NCI-H1694 treated with DMSO at 0.1 percent for 48 hours (cell line): ENCODE measurements at regions not wholly inside any gene's neighbourhood (a gene's known extent, or its start where the extent isn't known, plus 50 kb on each side); places are given as distances from the start of the nearest gene placed in this dataset.
"Not testable (repeated sequence)": the region's sequence is repeated elsewhere in the genome, so short reads cannot be mapped to it uniquely, and the experiment has no call there.

ENCODE experiments used
- DNase-seq: peaks from one replicate; lab custom pipeline; 2025; lab: John Stamatoyannopoulos, UW

GRCh38 chr6:78666764-78667163 lies 200.6 kb upstream of the IRAK1BP1 start:
- DNase-seq = no peak

- no peak for DNase-seq
These were observed 197.2 kb upstream of the IRAK1BP1 start for GRCh38 chr6:78670156-78670555.

DNA sequence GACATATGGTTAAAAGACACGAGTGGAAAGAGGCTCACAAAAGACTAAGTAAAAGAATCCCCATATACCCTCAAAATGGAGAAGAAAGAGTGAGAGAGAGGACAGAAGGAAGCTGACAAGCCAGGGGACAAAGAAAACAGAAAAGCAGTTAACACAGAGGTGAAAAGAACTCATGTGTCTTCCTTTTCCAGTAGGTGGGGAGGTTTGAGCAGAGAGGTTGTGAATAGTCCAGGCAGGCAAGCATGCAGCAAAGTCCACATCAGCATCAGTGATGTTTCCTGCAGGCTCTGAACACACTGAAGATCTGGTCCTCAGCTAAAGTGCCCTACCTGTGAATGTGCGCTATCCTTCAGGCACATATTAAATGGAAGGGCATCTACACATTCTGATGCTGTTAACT lies 196.5 kb upstream of the IRAK1BP1 start:
- DNase-seq = no peak

- DNase-seq = not testable (repeated sequence)
These were observed 191.0 kb upstream of the IRAK1BP1 start for GRCh38 chr6:78676069-78677007.

GRCh38 chr6:78688668-78689067 lies 178.7 kb upstream of the IRAK1BP1 start:
- DNase-seq = no peak

- no peak for DNase-seq
These were observed 173.5 kb upstream of the IRAK1BP1 start for GRCh38 chr6:78693835-78694234.

DNA sequence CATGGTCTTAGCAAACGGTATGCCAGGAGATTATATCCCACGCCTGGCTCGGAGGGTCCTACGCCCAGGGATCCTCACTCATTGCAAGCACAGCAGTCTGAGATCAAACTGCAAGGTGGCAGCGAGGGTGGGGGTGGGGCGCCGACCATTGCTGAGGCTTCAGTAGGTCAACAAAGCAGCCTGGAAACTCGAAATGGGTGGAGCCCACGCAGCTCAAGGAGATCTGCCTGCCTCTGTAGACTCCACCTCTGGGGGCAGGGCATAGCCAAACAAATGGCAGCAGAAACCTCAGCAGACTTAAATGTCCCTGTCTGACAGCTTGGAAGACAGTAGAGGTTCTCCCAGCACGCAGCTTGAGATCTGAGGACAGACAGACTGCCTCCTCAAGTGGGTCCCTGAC lies 172.7 kb upstream of the IRAK1BP1 start:
- not testable (repeated sequence) for DNase-seq

GRCh38 chr6:78700991-78701390 lies 166.4 kb upstream of the IRAK1BP1 start:
- no peak for DNase-seq

- DNase-seq = no peak
These were observed 165.9 kb upstream of the IRAK1BP1 start for GRCh38 chr6:78701407-78701806.

- DNase-seq = no peak
These were observed 158.3 kb upstream of the IRAK1BP1 start for GRCh38 chr6:78709021-78709420.

DNA sequence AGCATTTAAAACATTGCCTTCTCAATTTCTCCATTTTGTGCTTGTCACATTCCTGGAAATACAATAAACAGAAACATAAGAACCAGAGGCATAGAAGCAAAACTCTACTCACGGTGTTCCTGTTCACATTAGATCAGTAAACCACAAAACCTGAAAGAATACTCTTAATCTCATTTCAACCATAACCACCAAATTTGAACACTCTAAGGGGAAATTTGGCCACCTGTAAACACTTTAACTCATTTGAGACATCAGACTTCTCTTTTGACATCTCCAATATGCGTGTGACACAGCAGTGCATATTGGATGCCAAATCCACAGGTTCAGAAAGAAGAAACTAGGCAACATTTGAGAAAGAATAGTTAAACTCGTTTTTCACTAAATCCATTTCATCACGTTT lies 153.8 kb upstream of the IRAK1BP1 start:
- no peak for DNase-seq

DNA sequence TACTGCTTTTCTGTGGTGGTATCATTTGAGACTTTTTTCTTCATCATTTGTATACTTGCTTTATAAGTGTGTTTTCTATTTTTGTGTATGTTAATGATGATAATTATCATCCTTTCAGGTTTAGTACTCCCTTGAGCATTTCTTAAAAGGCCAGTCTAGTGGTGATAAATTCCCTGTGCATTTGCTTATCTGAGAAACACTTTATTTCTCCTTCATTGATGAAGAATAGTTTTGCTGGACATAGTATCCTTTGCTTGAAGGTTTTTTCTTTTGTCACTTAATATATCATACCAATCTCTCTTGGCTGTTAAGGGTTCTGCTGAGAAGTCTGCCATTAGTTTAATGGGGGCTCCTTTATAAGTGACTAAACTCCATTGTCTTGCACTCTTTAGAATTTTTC lies 123.2 kb upstream of the IRAK1BP1 start:
- no peak for DNase-seq

- no peak for DNase-seq
These were observed 120.9 kb upstream of the IRAK1BP1 start for GRCh38 chr6:78746457-78746856.

DNA sequence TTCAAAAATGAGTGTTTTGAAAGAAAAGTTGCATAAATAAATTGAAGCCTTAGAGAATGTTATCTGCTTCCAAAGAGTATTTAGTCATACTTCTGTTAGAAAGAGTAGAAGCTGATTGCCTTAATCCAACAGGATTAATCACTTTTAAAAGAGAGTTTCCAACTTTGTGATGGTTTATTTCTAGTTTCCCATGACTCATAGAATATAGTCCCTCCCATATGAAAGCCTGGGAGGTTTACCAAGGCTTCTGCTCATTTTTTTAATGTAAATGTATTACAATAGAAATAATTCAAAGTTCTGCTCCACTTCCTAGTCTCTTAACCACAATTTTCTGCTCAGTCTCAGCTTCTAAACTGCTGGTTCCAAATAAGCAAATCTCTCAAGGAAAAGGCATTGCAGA lies 118.0 kb upstream of the IRAK1BP1 start:
- DNase-seq = no peak

GRCh38 chr6:78758297-78758798 lies 109.0 kb upstream of the IRAK1BP1 start:
- not testable (repeated sequence) for DNase-seq

DNA sequence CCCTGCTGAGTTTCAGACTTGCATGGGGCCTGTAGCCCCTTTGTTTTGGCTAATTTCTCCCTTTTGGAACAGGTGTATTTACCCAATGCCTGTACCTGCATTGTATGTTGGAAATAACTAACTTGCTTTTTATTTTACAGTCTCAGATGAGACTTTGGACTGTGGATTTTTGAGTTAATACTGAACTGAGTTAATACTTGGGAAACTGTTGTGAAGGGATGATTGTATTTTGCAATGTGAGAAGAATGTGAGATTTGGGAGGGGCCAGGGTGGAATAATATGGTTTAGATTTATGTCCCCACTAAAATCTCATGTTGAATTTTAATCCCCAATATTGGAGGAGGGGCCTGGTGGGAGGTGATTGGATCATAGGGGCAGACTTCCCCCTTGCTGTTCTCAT lies 99.1 kb upstream of the IRAK1BP1 start:
- no peak for DNase-seq

DNA sequence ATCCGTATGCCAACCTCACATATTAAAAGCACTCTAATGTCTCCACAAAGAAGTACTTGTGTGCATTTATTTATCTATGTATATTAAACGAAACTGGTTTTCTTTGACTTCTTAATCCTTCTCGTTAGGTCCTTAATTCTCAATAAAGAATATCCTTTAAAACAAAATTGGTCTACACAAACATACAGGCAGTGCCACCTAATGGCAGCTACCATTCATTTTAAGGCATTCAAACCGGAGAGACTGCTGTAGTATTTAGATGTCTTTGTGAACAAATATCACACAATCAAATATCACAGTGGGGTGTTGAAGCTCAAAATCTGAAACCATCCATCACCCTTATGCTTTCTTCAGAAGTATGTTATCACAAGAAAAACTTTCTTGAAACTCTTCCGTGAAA lies 96.6 kb upstream of the IRAK1BP1 start:
- no peak for DNase-seq

DNA sequence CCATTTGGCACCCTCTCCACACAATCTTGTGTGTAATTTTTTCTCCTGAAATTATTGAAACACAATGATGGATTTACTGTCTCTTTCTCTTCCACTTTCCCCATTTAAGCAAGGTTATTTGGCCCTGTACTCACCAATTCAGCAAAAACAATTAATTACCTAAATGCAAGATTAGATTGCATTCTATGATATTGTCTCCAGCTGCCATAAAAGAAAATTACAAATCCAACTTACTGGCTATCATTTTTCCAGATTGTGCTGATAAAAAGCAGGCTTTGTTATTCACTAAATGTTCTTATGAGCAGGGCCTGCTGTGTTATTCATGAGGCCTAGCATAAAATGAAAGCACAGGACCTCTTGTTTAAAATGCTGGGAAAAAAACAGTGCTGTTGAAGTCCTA lies 95.8 kb upstream of the IRAK1BP1 start:
- no peak for DNase-seq

GRCh38 chr6:78781001-78781400 lies 86.3 kb upstream of the IRAK1BP1 start:
- no peak for DNase-seq

DNA sequence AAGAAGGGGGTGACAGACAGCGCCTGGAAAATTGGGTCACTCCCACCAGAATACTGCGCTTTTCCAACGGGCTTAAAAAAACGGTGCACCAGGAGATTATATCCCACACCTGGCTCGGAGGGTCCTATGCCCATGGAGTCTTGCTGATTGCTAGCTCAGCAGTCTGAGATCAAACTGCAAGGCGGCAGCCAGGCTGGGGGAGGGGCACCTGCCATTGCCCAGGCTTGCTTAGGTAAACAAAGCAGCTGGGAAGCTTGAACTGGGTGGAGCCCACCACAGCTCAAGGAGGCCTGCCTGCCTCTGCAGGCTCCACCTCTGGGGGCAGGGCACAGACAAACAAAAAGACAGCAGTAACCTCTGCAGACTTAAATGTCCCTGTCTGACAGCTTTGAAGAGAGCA lies 84.0 kb upstream of the IRAK1BP1 start:
- DNase-seq = not testable (repeated sequence)

DNA sequence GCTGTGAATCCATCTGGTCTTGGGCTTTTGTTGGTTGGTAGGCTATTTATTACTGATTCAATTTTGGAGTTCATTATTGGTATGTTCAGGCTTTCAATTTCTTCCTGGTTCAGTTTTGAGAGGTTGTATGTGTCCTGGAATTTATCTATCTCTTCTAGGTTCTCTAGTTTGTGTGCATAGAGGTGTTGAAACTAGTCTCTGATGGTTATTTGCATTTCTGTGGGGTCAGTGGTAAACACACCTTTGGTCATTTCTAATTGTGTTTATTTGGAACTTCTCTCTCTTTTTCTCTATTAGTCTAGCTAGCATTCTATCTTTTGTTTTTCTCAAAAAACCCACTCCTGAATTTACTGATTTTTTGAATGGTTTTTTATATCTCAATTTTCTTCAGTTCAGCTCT lies 70.1 kb upstream of the IRAK1BP1 start:
- no peak for DNase-seq

DNA sequence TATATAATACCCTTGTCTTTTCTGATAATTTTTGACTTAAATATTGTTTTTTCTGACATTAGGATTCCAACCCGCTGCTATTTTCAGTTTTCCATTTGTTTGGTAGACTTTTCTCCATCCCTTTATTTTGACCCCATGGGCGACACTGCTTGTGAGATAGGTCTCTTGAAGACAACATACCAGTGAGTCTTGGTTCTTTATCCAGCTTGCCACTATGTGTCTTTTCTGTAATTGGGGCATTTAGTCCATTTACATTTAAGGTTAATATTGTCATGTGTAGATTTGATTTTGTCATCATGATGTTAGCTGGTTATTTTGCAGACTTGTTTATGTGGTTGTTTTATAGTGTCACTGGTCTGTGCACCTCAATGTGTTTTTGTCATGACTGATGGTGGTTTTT lies 67.7 kb upstream of the IRAK1BP1 start:
- DNase-seq = no peak

DNA sequence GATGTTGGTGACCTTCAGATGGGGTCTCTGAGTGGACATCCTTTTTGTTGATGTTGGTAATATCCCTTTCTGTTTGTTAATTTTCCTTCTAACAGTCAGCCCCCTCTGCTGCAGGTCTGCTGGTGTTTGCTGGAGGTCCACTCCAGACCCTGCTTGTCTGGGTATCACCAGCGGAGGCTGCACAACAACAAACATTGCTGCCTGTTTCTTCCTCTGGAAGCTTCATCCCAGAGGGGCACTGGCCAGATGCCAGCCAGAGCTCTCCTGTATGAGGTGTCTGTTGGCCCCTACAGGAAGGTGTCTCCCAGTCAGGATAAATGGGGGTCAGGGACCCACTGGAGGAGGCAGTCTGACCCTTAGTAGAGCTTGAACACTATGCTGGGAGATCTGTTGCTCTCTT lies 60.6 kb upstream of the IRAK1BP1 start:
- not testable (repeated sequence) for DNase-seq
